PFSK-1 (cell line): ENCODE measurements at regions not wholly inside any gene's neighbourhood (a gene's known extent, or its start where the extent isn't known, plus 50 kb on each side); places are given as distances from the start of the nearest gene placed in this dataset.

ENCODE experiments used
- FOXP2 ChIP-seq: optimal IDR thresholded peaks from 2 replicates; pipeline ENCODE3; 2011; ENCODE audit warnings: borderline replicate concordance, control low read depth, inconsistent platforms; ENCODE audit not compliant: insufficient read depth; ENCODE audit errors: extremely low read length, extremely low read depth
- POLR2AphosphoS5 ChIP-seq: IDR thresholded peaks from 2 replicates; pipeline ENCODE4 v1.6.1; 2012; ENCODE audit warnings: low read depth, mild to moderate bottlenecking, control low read depth, low read length, moderate library complexity
- SIN3A ChIP-seq: IDR thresholded peaks from 2 replicates; pipeline ENCODE4 v1.6.1; 2012; ENCODE audit warnings: mild to moderate bottlenecking, low read length, moderate library complexity, borderline replicate concordance; ENCODE audit not compliant: insufficient read depth
- TAF1 ChIP-seq: IDR thresholded peaks from 2 replicates; pipeline ENCODE4 v1.6.1; 2012; ENCODE audit warnings: low read length, control low read depth, borderline replicate concordance; ENCODE audit not compliant: insufficient read depth
- TF ChIP-seq, protein P1 (sequence below), 2 experiments: IDR thresholded peaks; 2 replicates each; pipeline versions ENCODE4 v1.6.1 to v1.8.0; 2011 to 2012; ENCODE audit warnings: low read depth in 2 of 2, low read length in 2 of 2, control low read depth in 1 of 2, inconsistent platforms in 1 of 2, mild to moderate bottlenecking in 1 of 2, moderate library complexity in 1 of 2; ENCODE audit not compliant: insufficient read depth in 1 of 2

- TF ChIP-seq POLR2AphosphoS5 (no peak), TAF1 (no peak), FOXP2 (no peak), SIN3A (no peak)
- TF ChIP-seq, protein P1, sequence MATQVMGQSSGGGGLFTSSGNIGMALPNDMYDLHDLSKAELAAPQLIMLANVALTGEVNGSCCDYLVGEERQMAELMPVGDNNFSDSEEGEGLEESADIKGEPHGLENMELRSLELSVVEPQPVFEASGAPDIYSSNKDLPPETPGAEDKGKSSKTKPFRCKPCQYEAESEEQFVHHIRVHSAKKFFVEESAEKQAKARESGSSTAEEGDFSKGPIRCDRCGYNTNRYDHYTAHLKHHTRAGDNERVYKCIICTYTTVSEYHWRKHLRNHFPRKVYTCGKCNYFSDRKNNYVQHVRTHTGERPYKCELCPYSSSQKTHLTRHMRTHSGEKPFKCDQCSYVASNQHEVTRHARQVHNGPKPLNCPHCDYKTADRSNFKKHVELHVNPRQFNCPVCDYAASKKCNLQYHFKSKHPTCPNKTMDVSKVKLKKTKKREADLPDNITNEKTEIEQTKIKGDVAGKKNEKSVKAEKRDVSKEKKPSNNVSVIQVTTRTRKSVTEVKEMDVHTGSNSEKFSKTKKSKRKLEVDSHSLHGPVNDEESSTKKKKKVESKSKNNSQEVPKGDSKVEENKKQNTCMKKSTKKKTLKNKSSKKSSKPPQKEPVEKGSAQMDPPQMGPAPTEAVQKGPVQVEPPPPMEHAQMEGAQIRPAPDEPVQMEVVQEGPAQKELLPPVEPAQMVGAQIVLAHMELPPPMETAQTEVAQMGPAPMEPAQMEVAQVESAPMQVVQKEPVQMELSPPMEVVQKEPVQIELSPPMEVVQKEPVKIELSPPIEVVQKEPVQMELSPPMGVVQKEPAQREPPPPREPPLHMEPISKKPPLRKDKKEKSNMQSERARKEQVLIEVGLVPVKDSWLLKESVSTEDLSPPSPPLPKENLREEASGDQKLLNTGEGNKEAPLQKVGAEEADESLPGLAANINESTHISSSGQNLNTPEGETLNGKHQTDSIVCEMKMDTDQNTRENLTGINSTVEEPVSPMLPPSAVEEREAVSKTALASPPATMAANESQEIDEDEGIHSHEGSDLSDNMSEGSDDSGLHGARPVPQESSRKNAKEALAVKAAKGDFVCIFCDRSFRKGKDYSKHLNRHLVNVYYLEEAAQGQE (IDR thresholded peaks at IDR 0.05; ENCODE audit: insufficient read depth in 1 of 2, low read depth in 2 of 2, low read length in 2 of 2), result no peak
Measured at GRCh38 chr3:145219355-145220235, 941.4 kb downstream of the PLOD2 start.
